ENCODE measurements at regions not wholly inside any gene's neighbourhood (a gene's known extent, or its start where the extent isn't known, plus 50 kb on each side); places are given as distances from the start of the nearest gene placed in this dataset.

DNA sequence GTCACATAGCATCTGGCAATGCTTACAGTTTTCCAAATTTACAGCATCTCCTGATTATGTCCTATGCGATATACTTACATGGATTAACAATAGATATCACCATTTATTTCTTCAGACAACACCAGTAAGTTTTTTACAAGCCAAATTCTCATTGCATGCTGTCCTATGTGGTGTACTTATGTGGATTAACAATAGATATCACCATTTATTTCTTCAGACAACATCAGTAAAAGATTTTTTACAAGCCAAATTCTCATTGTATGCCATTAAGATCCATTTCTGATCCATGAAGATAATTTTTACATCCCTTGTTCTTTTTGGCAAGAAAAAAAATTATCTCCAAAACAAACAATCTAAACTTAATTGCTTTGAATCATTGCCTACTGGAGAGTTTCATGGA, 340.9 kb downstream of the KCNN2 start:
- TF ChIP-seq, protein P1, sequence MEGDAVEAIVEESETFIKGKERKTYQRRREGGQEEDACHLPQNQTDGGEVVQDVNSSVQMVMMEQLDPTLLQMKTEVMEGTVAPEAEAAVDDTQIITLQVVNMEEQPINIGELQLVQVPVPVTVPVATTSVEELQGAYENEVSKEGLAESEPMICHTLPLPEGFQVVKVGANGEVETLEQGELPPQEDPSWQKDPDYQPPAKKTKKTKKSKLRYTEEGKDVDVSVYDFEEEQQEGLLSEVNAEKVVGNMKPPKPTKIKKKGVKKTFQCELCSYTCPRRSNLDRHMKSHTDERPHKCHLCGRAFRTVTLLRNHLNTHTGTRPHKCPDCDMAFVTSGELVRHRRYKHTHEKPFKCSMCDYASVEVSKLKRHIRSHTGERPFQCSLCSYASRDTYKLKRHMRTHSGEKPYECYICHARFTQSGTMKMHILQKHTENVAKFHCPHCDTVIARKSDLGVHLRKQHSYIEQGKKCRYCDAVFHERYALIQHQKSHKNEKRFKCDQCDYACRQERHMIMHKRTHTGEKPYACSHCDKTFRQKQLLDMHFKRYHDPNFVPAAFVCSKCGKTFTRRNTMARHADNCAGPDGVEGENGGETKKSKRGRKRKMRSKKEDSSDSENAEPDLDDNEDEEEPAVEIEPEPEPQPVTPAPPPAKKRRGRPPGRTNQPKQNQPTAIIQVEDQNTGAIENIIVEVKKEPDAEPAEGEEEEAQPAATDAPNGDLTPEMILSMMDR (conservative IDR thresholded peaks at IDR 0.05): no peak
- H3K27ac ChIP-seq: peak overlapping the region; percentile 87

DNA sequence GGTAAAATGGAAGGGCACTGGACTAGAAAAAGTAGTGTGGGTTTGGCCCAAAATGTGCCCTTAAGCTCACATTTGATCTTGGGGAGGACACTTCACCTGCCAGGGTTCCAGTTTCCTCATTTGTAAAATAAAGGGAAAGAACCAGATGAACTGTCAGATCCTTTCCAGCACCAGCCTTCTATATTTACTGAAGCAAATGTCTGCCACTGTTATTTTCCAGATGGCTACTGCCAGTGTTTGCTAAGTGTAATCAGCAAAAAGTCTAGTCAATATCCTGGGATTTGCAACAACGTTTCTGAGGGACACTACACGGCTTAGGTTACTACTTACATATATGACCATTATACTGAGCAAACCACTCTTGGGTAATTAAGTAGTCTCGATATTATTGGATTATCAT, 340.3 kb downstream of the KCNN2 start:
- H3K27ac ChIP-seq: peak overlapping the region; percentile 87

DNA sequence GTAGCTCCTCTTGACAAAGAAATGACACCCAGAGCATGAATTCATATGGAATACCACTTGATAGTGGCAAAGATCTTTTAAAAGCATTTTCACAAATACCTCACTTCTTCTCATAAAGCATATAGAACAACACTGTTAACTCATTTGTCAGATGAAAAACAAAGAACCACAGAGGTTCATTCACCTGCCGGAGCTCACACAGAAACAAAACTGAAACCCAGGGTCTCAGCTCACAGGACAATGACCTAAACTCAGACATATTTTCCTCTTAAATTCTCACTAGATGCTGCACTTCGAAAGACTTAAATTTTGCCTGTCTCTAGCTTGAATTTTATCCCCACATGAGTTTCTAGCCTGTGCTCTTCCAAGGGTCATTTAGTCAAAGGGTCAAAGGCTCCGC, 339.0 kb downstream of the KCNN2 start:
- H3K27ac ChIP-seq: peak overlapping the region; percentile 87
- TF ChIP-seq, protein P1 (conservative IDR thresholded peaks at IDR 0.05): no peak

More for the DNA sequence above, 340.3 kb downstream of the KCNN2 start:
- TF ChIP-seq, protein P1 (conservative IDR thresholded peaks at IDR 0.05): no peak

DNA sequence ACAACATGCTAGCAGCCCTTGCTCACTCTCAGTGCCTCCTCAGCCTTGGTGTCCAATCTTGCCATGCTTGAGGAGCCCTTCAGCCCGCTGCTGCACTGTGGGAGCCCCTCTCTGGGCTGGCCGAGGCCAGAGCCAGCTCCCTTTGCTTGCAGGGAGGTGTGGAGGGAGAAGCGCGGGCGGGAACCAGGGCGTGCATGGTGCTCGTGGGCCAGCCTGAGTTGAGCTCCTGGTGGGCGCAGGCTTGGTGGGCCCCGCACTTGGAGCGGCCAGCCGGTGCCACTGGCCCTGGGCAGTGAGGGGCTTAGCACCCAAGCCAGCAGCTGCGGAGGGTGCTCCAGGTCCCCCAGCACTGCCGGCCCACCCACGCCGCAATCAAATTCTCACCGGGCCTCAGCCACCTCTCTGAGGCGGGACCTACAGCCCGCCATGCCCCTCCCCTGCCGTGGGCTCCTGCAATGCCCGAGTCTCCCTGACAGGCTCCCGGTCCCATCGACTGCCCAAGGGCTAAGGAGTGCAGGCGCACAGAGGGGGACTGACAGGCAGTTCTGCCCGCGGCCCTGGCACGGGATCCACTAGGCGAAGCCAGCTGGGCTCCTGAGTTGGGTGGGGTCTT, 333.5 kb downstream of the KCNN2 start:
- TF ChIP-seq, protein P1 (conservative IDR thresholded peaks at IDR 0.05): no peak
- no peak overlapping the region for H3K27ac ChIP-seq

DNA sequence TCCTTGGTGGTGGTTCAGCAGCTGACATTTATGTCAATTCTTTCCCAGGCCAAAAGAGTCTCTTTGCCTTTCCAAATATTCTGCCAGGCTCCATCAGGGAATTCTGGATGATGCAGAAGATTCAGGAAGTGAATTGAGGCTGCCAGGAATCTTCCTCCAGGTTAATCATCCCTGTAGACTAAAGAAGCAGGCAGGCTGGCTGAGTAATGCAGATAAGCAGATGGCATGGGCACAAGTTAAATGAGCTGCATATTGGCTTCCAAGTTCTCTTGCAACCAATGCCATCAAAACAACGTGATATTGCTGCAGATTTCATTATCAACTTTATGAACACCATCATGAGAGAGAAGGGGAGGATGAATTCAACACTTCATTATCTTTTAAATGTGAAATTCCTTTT, 324.5 kb downstream of the KCNN2 start:
- no peak overlapping the region for H3K27ac ChIP-seq
- TF ChIP-seq, protein P1 (conservative IDR thresholded peaks at IDR 0.05): no peak

DNA sequence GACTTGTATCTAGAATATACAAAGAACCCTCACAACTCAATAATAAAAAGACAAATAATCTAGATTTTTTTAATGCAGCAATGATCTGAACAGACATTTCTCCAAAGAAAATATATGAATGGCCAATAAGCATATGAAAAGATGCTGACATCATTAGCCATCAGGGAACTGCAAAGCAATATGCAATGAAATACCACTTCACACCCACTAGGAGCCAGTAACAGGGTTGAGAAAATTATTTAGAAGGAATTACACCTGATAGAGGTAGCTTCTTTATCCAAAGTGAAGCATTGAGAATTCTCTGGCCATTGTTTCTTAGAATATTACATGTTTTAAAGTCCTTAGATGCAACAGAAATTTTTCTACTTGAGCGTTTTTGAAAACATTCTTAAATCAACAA, 316.9 kb downstream of the KCNN2 start:
- H3K27ac ChIP-seq: no peak overlapping the region
- TF ChIP-seq, protein P1 (conservative IDR thresholded peaks at IDR 0.05): peak; percentile 34; the same call in 1 of the 2 replicates

DNA sequence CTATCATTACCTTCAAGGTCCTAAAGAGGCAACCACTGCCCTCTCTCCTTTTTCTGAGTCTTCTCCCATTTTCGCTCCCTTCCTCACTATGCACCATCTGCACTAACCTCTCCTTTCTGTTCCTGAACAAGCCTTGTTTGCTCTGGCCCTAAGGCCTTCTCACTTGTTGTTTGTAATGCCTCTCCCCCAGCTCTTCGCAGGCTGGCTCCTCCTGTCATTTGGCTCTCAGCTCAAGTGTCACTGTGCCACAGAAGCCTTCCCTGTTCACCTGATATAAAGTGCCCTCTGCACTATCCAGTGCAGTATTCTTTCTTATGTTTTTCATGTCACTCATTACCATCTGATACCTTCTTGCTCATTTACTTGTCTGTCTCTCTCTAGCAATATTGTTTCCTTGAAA, 303.7 kb downstream of the KCNN2 start:
- TF ChIP-seq, protein P1 (conservative IDR thresholded peaks at IDR 0.05): no peak
- peak overlapping the region; percentile 34 for H3K27ac ChIP-seq

All from VCaP (cell line).